GM12875 (cell line): ENCODE measurements at regions not wholly inside any gene's neighbourhood (a gene's known extent, or its start where the extent isn't known, plus 50 kb on each side); places are given as distances from the start of the nearest gene placed in this dataset.

Source experiments
- H3K4me3 ChIP-seq: one replicate; pipeline ENCODE4 v1.5.1; 2011; ENCODE audit warnings: low read depth, low read length, control low read depth
- CTCF ChIP-seq: IDR thresholded peaks from 2 replicates; pipeline ENCODE4 v1.5.1; 2011; ENCODE audit warnings: low read depth, mild to moderate bottlenecking, control low read depth, inconsistent platforms, low read length, moderate library complexity, borderline replicate concordance; ENCODE audit not compliant: insufficient read depth

- H3K4me3 ChIP-seq, result no peak overlapping the region
- TF ChIP-seq CTCF, result no peak
Observed at GRCh38 chr2:41464395-41464794, 583.4 kb upstream of the PKDCC start.

- no peak overlapping the region for H3K4me3 ChIP-seq
- no peak for TF ChIP-seq CTCF
Observed at GRCh38 chr2:41475959-41476358, 571.9 kb upstream of the PKDCC start.

GRCh38 chr2:41482659-41483058 is 565.2 kb upstream of the PKDCC start:
- TF ChIP-seq CTCF, result no peak
- H3K4me3 ChIP-seq, result no peak overlapping the region

- TF ChIP-seq CTCF, result no peak
- no peak overlapping the region for H3K4me3 ChIP-seq
Observed at GRCh38 chr2:41483226-41483625, 564.6 kb upstream of the PKDCC start.

- H3K4me3 ChIP-seq, result no peak overlapping the region
- no peak for TF ChIP-seq CTCF
Observed at GRCh38 chr2:41483982-41484857, 563.6 kb upstream of the PKDCC start.

- TF ChIP-seq CTCF, result no peak
- H3K4me3 ChIP-seq, result no peak overlapping the region
Observed at GRCh38 chr2:41484858-41485234, 563.0 kb upstream of the PKDCC start.

DNA sequence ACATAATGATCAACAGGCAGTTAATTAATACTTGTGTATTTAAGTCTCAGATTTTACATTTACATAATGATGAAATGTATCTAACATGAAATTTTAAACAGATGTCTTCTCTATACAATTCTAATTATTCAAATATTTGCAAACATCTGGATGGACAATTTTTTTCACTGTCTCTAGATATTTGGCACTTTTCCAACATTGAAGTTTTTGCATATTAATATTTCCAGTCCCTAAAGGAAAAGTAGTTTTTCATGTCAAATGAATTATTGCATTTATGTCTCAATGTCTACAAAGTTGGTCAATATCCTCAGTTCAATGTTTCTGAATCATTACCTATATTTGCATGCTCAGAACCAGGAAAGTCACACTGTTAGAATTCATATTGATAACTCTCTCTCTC is 560.9 kb upstream of the PKDCC start:
- no peak for TF ChIP-seq CTCF
- H3K4me3 ChIP-seq, result no peak overlapping the region
